Cardiac muscle cell (in vitro differentiated cells and primary cell): ENCODE measurements at regions not wholly inside any gene's neighbourhood (a gene's known extent, or its start where the extent isn't known, plus 50 kb on each side); places are given as distances from the start of the nearest gene placed in this dataset.

Experiments used
- DNase-seq, 2 donors: peaks; one replicate each; pipeline versions ENCODE4 v3.0.0 to v3.0.0-alpha.2; 2010 to 2017; ENCODE audit warnings: low read depth in 1 of 2, low spot score in 1 of 2
- H3K27ac ChIP-seq: fragments of 200-600 bp; sonication (generic); 2 replicates; pipeline ENCODE4 v1.5.1; 2016
- H3K27me3 ChIP-seq: fragments of 200-600 bp; sonication (generic); 2 replicates; pipeline ENCODE4 v1.6.0; 2016; ENCODE audit warnings: control low read depth
- H3K36me3 ChIP-seq: fragments of 200-600 bp; sonication (generic); 2 replicates; pipeline ENCODE4 v1.5.1; 2016; ENCODE audit warnings: control low read depth
- H3K4me1 ChIP-seq: fragments of 200-600 bp; sonication (generic); 2 replicates; pipeline ENCODE4 v1.8.1; 2017; ENCODE audit warnings: low read depth, mild to moderate bottlenecking, mixed run types
- H3K4me3 ChIP-seq: fragments of 200-600 bp; sonication (generic); 2 replicates; pipeline ENCODE4 v1.5.1; 2016; ENCODE audit warnings: mild to moderate bottlenecking
- H3K9me3 ChIP-seq: fragments of 200-600 bp; sonication (generic); 2 replicates; pipeline ENCODE4 v1.5.1; 2017; ENCODE audit warnings: low read depth, mild to moderate bottlenecking, control low read depth
- CTCF ChIP-seq: IDR thresholded peaks from 2 replicates; pipeline ENCODE4 v1.5.1; 2012; ENCODE audit warnings: low read depth, mild to moderate bottlenecking, low read length

DNA sequence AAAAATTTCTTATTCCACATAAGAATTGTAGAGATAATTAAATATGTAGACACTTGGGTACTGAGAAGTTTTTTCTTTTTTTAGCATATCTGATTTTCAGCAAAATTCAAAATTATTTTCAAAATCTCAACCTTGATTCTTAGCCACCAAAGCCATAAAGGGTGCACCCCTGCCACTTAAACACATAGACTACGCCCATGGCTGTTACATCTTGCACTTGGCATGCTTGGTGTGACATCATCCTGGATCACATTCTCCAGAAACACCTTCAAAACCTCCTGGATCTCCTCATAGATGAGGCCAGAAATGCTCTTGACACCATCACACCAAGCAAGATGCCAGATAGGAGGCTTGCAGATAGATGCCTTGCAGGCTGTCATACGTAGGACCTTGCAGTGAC is 89.1 kb upstream of the KLF14 start:
- no peak for DNase-seq
- no peak overlapping the region for H3K27ac ChIP-seq
- no peaks in the 10 kb centered on the region for H3K4me1 ChIP-seq
- no peaks in the 10 kb centered on the region for H3K36me3 ChIP-seq
- H3K27me3 ChIP-seq, result no peaks in the 10 kb centered on the region
- TF ChIP-seq CTCF, result no peak
- no peak overlapping the region for H3K4me3 ChIP-seq
- no peaks in the 10 kb centered on the region for H3K9me3 ChIP-seq

GRCh38 chr7:130825819-130826218 is 91.8 kb upstream of the KLF14 start:
- no peak for TF ChIP-seq CTCF
- Histone ChIP-seq H3K27me3 (no peaks in the 10 kb centered on the region), H3K27ac (no peak overlapping the region), H3K4me3 (no peak overlapping the region), H3K9me3 (no peaks in the 10 kb centered on the region), H3K4me1 (no peaks in the 10 kb centered on the region), H3K36me3 (no peaks in the 10 kb centered on the region)
- no peak for DNase-seq

GRCh38 chr7:130829415-130829814 is 95.4 kb upstream of the KLF14 start:
- DNase-seq, result no peak

DNA sequence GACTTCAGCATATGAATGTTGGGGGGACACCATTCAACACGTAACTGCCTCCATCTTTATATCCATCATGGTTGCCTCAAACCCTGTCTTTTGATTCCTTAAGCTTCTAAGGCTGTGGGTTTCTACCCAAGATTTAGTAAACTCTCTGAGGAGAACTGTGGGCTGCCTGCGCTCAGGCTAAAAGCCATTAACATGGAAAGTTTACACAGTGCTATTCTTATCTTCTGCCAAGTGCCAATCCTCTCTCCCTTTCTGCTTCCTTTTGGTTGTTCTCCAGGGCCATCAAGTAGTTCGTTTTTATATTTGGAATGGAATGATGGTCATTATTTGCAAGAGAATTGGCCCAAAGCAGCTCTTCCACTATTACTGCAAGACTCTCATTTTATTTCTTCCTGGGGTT is 97.3 kb upstream of the KLF14 start:
- H3K9me3 ChIP-seq, result no peaks in the 10 kb centered on the region
- TF ChIP-seq CTCF, result no peak
- H3K4me1 ChIP-seq, result no peaks in the 10 kb centered on the region

More at GRCh38 chr7:130829415-130829814, 95.4 kb upstream of the KLF14 start:
- H3K36me3 ChIP-seq, result no peaks in the 10 kb centered on the region
- H3K9me3 ChIP-seq, result no peaks in the 10 kb centered on the region
- TF ChIP-seq CTCF, result no peak
- no peaks in the 10 kb centered on the region for H3K4me1 ChIP-seq
- no peak overlapping the region for H3K4me3 ChIP-seq
- no peak overlapping the region for H3K27ac ChIP-seq
- no peaks in the 10 kb centered on the region for H3K27me3 ChIP-seq

GRCh38 chr7:130831817-130832481 is 97.9 kb upstream of the KLF14 start:
- peak; percentile 48 to 72 for DNase-seq
- no peaks in the 10 kb centered on the region for H3K4me1 ChIP-seq
- H3K9me3 ChIP-seq, result no peaks in the 10 kb centered on the region
- TF ChIP-seq CTCF, result peak; percentile 66
- no peaks in the 10 kb centered on the region for H3K27me3 ChIP-seq
- H3K27ac ChIP-seq, result no peak overlapping the region
- H3K4me3 ChIP-seq, result no peak overlapping the region
- no peaks in the 10 kb centered on the region for H3K36me3 ChIP-seq

More for the DNA sequence above, 97.3 kb upstream of the KLF14 start:
- H3K36me3 ChIP-seq, result no peaks in the 10 kb centered on the region
- DNase-seq, result no peak
- H3K27ac ChIP-seq, result no peak overlapping the region
- no peak overlapping the region for H3K4me3 ChIP-seq
- H3K27me3 ChIP-seq, result no peaks in the 10 kb centered on the region

DNA sequence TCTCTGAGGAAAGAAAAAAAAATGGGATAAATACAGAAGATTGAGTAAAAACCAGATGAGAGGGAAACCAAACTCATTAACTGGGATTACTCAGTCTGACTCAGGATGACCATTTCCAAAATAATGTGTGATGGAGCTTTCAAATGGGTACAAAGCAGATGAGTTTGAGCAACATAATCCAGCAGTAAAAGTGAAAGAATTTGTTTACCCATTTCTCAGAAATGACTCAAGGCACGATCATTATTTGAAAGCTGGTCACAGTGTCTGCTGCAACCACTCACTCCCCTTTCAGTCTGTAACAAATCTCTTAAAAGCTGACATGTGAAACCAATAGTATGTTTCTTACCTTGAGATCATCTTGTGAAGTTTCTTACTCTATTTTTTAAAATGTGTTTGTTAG is 104.7 kb upstream of the KLF14 start:
- no peak for TF ChIP-seq CTCF
- H3K27ac ChIP-seq, result no peak overlapping the region

More for the DNA sequence above, 104.7 kb upstream of the KLF14 start:
- Histone ChIP-seq H3K4me3 (no peak overlapping the region), H3K27me3 (peaks cover 3% of the 10 kb centered on the region), H3K9me3 (no peaks in the 10 kb centered on the region), H3K4me1 (no peaks in the 10 kb centered on the region), H3K36me3 (no peaks in the 10 kb centered on the region)
- peak in 1 of 2 donors; percentile 45 for DNase-seq
